ENCODE measurements at regions not wholly inside any gene's neighbourhood (a gene's known extent, or its start where the extent isn't known, plus 50 kb on each side); places are given as distances from the start of the nearest gene placed in this dataset.

DNA sequence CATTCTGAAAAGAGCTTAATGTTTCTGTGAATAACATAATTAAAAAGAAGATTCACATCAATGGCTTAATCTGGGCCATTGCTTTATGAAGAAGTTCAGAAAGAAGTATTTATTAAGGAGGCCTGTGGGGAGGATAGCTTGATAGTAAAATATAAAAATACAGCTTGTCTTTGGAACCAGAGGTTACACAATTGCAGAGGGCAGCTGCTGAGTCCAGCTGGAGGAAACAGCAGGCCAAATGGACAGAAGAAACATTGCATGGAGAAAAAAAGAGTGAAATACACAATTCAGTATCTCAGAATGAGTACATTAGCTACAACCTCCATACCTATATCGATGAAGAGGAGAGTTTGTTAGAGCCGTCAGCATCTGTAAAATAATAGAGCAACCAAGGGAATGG lies 148.0 kb upstream of the NPY2R start:
- no peak for TF ChIP-seq EZH2 (IDR thresholded peaks at IDR 0.05; ENCODE audit: insufficient read depth, poor library complexity, severe bottlenecking)
- no peak for TF ChIP-seq EZH2phosphoT487 (IDR thresholded peaks at IDR 0.05; ENCODE audit: insufficient read depth, low read depth)
